ENCODE measurements at regions not wholly inside any gene's neighbourhood (a gene's known extent, or its start where the extent isn't known, plus 50 kb on each side); places are given as distances from the start of the nearest gene placed in this dataset.

GRCh38 chr2:105617631-105618350 lies 126.9 kb upstream of the NCK2 start:
- no peak for DNase-seq

GRCh38 chr2:105615305-105615704 lies 129.4 kb upstream of the NCK2 start:
- DNase-seq, result no peak

GRCh38 chr2:105611811-105612424 lies 132.8 kb upstream of the NCK2 start:
- DNase-seq, result no peak

- no peak for DNase-seq
Observed at GRCh38 chr2:105611333-105611637, 133.4 kb upstream of the NCK2 start.

GRCh38 chr2:105610576-105611332 lies 134.0 kb upstream of the NCK2 start:
- DNase-seq, result no peak

- DNase-seq, result no peak
Observed at GRCh38 chr2:105609746-105610402, 134.8 kb upstream of the NCK2 start.

GRCh38 chr2:105607920-105608504 lies 136.7 kb upstream of the NCK2 start:
- DNase-seq, result no peak

GRCh38 chr2:105606081-105606480 lies 138.6 kb upstream of the NCK2 start:
- DNase-seq, result no peak

GRCh38 chr2:105604938-105605337 lies 139.8 kb upstream of the NCK2 start:
- DNase-seq, result no peak

GRCh38 chr2:105600949-105601794 lies 143.5 kb upstream of the NCK2 start:
- no peak for DNase-seq

GRCh38 chr2:105600602-105600948 lies 144.1 kb upstream of the NCK2 start:
- no peak for DNase-seq

- no peak for DNase-seq
Observed at GRCh38 chr2:105600037-105600442, 144.7 kb upstream of the NCK2 start.

GRCh38 chr2:105598829-105599698 lies 145.6 kb upstream of the NCK2 start:
- DNase-seq, result no peak

GRCh38 chr2:105597806-105598803 lies 146.6 kb upstream of the NCK2 start:
- no peak for DNase-seq

GRCh38 chr2:105597011-105597805 lies 147.5 kb upstream of the NCK2 start:
- no peak for DNase-seq

- DNase-seq, result no peak
Observed at GRCh38 chr2:105596411-105596921, 148.2 kb upstream of the NCK2 start.

- DNase-seq, result no peak
Observed at GRCh38 chr2:105595536-105595935, 149.2 kb upstream of the NCK2 start.

GRCh38 chr2:105593221-105593967 lies 151.3 kb upstream of the NCK2 start:
- no peak for DNase-seq
